HG03025 (cell line): ENCODE measurements at regions not wholly inside any gene's neighbourhood (a gene's known extent, or its start where the extent isn't known, plus 50 kb on each side); places are given as distances from the start of the nearest gene placed in this dataset.
"Not testable (repeated sequence)": the region's sequence is repeated elsewhere in the genome, so short reads cannot be mapped to it uniquely, and the experiment has no call there.

Experiments used
- ATAC-seq: cut with Tn5 transposase; IDR thresholded peaks from one replicate; pipeline ENCODE4 v1.9.1; 2021; ENCODE audit warnings: mild to moderate bottlenecking, moderate library complexity; ENCODE audit not compliant: unreplicated experiment, low FRiP score

DNA sequence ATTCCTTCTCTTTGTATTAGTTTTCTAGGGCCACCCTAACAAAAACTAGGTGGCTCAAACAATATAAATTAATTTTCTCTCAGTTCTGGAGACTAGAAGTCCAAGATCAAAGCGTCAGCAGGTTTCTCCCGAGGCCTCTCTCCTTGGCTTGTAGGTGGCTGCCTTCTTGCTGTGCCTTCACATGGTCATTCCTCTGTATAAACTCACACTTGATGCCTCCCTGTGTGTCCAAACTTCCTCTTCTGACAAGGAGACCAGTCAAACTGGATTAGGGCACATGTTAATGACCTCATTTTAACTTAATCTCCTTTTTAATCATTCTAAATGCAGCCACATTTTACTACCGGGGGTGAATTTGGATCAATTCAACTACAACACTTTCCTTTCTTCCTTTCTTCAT lies 691.1 kb downstream of the DIPK2A start:
- no peak for ATAC-seq

DNA sequence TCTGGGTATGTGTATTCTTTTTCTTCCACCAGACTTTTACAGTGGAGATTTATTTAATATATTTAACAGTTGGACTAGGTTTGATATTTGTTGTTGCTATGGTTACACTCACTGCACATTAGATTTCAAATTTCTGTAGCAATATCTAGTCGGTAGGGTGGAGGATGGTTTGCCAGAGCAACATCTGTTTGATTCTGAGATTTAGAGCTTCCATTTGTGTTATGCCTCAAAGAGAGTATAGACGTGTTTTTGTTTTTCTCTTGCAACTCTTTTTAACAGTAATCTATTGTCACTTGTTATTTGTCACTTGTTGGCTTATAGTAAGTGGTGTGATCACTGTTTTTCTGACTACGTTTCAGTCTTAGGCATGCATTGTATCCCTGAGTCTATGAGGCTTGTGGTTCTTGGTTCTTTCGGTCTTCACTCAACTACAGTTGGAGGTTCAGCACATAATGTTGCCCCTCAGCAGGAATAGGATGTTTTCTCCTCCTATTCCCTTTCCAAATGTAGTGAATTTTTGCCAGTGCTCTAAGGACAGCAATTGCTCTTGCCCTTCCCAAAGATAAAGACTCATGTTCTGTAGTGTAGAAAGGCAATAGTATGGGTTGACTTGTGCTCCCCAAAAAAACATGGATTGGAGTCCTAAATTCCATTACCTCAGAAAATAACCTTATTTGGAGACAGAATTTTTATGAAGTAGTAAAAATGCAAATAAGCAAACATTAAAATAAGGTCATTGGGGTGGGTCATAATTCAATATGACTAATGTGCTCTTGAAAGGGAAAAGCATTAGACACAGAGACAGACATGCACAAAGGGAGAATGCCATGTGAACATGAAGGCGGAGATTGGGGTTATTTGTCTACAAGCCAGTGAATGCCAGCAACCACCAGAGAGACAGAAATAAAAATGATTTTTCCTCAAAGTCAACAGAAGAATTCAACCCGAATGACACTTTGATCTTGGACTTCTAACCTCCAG lies 692.1 kb downstream of the DIPK2A start:
- ATAC-seq = no peak

- ATAC-seq = no peak
Measured at GRCh38 chr3:144665567-144666053, 694.0 kb downstream of the DIPK2A start.

- no peak for ATAC-seq
Measured at GRCh38 chr3:144670571-144670970, 698.9 kb downstream of the DIPK2A start.

DNA sequence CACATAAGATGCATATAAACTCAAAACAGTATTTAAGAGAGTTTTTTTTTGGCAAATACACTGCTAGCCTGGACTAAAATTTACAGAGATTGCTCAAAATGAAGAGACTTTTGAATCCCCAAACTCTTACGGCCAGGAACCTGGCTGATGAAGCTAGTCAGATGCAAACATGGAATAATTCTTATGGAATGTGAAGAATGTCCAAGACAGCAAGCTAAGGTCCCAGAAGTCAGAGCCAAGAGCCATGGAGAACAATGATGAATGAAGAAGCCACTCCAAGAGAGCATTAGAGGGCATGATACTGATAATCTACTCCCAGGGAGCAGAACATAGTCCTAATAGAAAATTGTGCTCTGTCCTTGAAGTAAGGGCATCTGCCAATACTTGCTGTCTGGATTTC lies 705.5 kb downstream of the DIPK2A start:
- no peak for ATAC-seq

DNA sequence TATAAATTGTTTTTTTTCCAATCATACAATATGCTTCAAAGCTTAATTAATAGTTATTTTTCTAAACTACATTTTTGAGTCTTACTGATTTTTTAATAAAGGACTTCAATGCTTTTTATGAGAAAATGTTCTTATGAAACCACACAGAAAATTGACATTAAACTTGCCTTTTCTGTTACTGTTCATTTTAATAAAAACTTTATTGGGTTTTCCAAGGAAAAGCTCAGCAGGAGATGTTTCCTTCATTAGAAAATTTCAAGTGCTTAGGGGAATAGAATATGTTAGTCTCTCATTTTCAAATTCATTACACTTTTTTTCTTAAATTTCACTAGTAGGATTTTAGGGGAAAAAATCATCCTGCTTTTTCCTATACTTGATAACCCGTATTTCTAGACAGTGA lies 711.4 kb downstream of the DIPK2A start:
- no peak for ATAC-seq

- ATAC-seq = no peak
Measured at GRCh38 chr3:144687862-144688261, 716.2 kb downstream of the DIPK2A start.

DNA sequence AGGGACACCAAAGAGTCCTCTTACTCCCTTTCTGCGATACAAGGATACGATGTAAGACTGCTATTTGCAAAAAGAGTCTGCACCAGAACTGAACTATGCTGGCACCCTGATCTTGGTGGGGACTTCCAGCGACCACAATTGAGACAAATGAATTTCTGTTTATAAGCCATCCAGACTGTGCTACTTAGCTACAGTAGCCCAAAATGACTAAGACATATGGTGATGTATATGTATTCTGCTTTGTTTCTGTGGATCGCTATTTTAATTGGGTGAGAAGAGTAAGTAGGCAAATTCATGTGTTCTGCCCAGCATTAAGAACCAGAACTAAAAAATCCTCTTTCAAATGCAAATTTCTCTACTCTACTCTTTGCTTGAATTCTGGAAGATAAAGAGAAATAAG lies 720.9 kb downstream of the DIPK2A start:
- ATAC-seq = no peak

DNA sequence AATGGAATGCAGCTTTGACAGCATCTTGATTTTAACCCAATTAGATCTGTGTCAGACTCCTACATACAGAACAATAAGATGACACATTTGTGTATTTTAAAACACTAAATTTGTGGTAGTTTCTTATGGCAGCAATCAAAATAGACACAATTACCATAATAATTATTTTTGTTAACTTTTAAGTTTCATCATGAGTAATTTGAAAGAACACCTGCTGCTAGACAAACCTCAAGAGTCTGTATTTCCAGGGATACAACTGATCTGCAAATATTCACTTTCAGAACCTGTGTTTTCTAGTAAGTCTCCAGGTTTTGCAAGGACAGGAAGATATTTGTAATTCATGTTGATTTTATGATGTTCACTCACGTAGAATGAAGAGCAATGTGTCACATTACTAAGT lies 736.8 kb downstream of the DIPK2A start:
- no peak for ATAC-seq

- ATAC-seq = no peak
Measured at GRCh38 chr3:144737281-144737680, 765.7 kb downstream of the DIPK2A start.

DNA sequence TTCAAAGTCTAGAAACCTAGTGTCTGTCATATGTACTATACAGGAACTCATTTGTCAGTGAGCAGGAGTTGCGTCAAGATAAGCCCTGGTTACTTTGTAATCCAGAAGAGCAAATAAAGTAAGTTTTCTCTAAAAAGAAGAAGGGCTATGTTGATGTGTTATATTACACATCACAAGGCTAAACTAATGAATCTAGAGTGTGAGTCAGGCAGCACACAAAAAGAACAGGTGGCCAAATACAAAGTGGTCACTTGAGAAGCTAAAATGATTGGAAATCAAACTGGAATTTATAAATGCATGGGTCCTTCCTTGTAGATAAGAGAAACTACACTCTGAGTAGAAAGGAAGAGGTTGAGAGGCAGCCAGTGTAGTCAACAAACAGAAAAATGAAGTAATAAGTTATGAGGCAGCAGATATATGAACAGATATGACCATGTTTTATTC lies 771.6 kb downstream of the DIPK2A start:
- ATAC-seq = no peak

DNA sequence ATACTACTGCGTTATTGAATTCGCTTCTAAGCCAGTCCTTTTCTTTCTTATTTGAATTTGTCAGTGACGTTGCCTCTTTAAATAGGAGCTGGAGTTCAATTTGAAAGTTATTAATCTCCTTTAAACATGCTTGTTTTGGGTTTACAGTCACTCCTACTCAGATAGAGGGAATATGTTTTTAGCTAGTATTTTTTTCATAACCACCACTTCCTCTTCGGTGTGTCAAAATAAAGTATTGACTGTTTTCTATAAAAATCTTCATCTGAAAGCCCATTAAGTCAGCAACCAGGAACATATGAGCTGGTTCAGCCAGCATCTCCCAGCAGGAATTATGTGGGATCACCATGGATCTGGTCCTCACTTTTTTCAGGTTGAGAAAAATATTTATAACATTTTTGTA lies 772.9 kb downstream of the DIPK2A start:
- ATAC-seq = no peak

DNA sequence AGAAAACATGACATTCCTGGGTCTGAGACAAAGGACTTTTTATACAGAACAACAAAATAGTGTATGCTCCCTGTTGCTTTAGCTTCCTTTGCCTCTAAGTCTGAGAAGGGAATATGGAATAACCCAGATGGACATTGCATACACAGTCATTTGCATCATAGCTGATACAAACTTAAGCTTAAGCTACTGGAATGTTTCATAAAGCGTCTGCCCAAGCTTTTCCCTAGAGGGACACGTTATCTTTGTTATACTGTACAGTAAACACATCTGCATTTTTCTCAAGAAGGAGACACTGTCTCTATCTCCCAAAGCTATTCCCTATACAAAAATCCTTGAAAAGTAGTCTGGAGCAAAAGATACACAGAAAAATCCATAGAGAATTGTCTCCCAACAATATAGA lies 775.0 kb downstream of the DIPK2A start:
- no peak for ATAC-seq

DNA sequence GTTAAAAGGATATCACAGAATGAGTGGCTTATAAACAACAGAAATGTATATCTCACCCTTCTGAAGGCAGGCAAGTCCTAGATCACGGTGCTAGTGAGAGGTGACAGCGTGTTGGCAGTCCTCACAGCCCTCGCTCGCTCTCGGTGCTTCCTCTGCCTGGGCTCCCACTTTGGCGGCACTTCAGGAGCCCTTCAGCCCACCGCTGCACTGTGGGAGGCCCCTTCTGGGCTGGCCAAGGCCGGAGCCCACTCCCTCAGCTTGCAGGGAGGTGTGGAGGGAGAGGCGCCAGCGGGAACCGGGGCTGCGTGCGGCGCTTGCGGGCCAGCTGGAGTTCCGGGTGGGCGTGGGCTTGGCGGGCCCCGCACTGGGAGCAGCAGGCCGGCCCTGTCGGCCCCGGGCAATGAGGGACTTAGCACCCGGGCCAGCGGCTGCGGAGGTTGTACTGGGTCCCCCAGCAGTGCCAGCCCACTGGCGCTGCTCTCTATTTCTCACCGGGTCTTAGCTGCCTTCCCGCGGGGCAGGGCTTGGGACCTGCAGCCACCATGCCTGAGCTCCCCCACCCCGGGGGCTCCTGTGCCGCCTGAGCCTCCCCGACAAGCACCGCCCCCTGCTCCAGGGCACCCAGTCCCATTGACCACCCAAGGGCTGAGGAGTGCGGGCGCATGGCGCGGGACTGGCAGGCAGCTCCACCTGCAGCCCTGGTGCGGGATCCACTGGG lies 778.1 kb downstream of the DIPK2A start:
- not testable (repeated sequence) for ATAC-seq

DNA sequence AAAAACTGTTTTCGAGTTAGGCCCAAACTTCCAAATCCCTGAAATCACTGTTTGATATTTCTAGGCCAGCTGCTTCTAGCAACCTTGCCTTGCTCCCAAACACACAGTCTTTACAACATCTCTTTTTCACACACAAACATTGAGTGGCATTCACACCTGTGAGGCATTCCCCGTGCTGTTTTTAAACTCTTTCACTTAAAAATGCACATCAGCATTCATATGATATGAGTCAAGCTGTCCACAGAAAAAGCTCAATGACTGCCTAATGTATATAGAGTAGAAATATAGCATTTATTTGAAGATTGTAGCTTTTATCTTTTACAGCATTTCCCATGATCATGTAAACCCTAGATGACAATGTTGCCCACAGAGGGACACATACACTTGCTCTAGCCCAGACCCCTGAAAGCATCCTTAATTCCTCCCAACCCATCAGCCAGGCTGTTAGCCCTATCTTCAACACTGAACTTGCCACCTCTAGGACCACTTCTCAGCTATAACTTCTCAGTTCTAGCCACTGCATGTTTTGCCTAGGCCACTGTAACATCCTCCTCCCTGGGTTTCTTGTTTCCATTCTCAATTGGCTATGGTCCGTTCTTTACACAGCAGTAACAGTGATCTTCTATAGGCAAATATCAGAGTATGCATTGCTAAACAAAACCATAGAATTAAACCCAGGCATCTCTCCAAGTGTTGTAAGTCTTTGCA lies 782.6 kb downstream of the DIPK2A start:
- ATAC-seq = no peak

- ATAC-seq = no peak
Measured at GRCh38 chr3:144756704-144757440, 785.2 kb downstream of the DIPK2A start.

GRCh38 chr3:144760831-144761230 lies 789.2 kb downstream of the DIPK2A start:
- ATAC-seq = no peak

GRCh38 chr3:144762091-144762490 lies 790.5 kb downstream of the DIPK2A start:
- ATAC-seq = no peak

GRCh38 chr3:144763878-144764454 lies 792.3 kb downstream of the DIPK2A start:
- peak; percentile 91 for ATAC-seq

GRCh38 chr3:144770281-144770680 lies 798.7 kb downstream of the DIPK2A start:
- ATAC-seq = no peak
